Sigmoid colon (tissue), 4 donors: ENCODE measurements at regions not wholly inside any gene's neighbourhood (a gene's known extent, or its start where the extent isn't known, plus 50 kb on each side); places are given as distances from the start of the nearest gene placed in this dataset.

Experiments used
- CTCF ChIP-seq, 4 experiments: fragments of 450-650 bp in 3 of 4; fragments of 200-600 bp in 1 of 4; IDR thresholded peaks; one replicate each; pipeline ENCODE4 v1.5.1; 2016 to 2019; ENCODE audit warnings: antibody characterized with exemption in 4 of 4, mild to moderate bottlenecking in 3 of 4, moderate library complexity in 2 of 4
- EP300 ChIP-seq, 4 donors: sonication (generic); formaldehyde crosslinking; IDR thresholded peaks; one replicate each; pipeline ENCODE4 v1.6.1; 2017; ENCODE audit warnings: antibody characterized with exemption in 4 of 4
- POLR2A ChIP-seq, 2 donors: fragments of 450-650 bp; IDR thresholded peaks; one replicate each; pipeline ENCODE4 v1.6.1; 2016; ENCODE audit warnings: antibody characterized with exemption in 2 of 2, mild to moderate bottlenecking in 2 of 2, moderate library complexity in 2 of 2
- POLR2AphosphoS5 ChIP-seq, 4 donors: sonication (generic); formaldehyde crosslinking; IDR thresholded peaks; one replicate each; pipeline ENCODE4 v1.6.1; 2017; ENCODE audit warnings: antibody characterized with exemption in 4 of 4

DNA sequence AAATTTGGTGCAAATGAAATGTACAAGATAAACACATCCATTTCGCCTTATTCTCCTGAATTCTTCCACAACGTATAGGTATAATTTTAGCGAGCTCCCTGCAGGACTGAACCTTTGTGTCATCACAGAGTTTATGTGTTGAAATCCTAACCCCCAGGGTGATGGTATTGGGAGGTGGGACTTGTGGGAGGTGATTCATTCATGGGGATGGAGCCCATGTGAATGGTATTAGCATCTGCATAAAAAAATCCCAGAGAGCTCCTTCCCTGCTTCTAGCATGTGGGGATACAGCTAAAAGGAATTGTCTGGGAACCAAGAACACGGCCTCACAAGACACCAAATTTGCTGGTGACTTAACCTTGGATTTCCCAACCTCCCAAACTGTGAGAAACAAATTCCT is 741.4 kb upstream of the VSTM2A start:
- TF ChIP-seq CTCF (IDR thresholded peaks at IDR 0.05) (no peak), POLR2A (IDR thresholded peaks at IDR 0.05) (no peak), EP300 (IDR thresholded peaks at IDR 0.05) (no peak), POLR2AphosphoS5 (IDR thresholded peaks at IDR 0.05) (no peak)
